BE2C (cell line): ENCODE measurements at regions not wholly inside any gene's neighbourhood (a gene's known extent, or its start where the extent isn't known, plus 50 kb on each side); places are given as distances from the start of the nearest gene placed in this dataset.
"Not testable (repeated sequence)": the region's sequence is repeated elsewhere in the genome, so short reads cannot be mapped to it uniquely, and the experiment has no call there.

Experiments
- DNase-seq: peaks from one replicate; pipeline ENCODE4 v3.0.0-alpha.2; 2020
- H3K27me3 ChIP-seq: fragments of 250-450 bp; sonication (Bioruptor Pico); 2 replicates; pipeline ENCODE4 v1.5.1; 2020; ENCODE audit warnings: mild to moderate bottlenecking
- H3K36me3 ChIP-seq: fragments of 250-450 bp; sonication (Bioruptor Pico); 2 replicates; pipeline ENCODE4 v1.5.1; 2020; ENCODE audit warnings: mild to moderate bottlenecking
- H3K4me1 ChIP-seq: fragments of 250-450 bp; sonication (Bioruptor Pico); 2 replicates; pipeline ENCODE4 v1.5.1; 2020
- H3K4me3 ChIP-seq: 2 replicates; pipeline ENCODE4 v1.5.1; 2011; ENCODE audit warnings: low read depth, low read length
- H3K9me3 ChIP-seq: fragments of 250-450 bp; sonication (Bioruptor Pico); 2 replicates; pipeline ENCODE4 v1.5.1; 2020
- TF ChIP-seq, protein P1 (sequence below): IDR thresholded peaks from 2 replicates; pipeline ENCODE4 v1.5.1; 2012; ENCODE audit warnings: mild to moderate bottlenecking, low read depth, low read length

DNA sequence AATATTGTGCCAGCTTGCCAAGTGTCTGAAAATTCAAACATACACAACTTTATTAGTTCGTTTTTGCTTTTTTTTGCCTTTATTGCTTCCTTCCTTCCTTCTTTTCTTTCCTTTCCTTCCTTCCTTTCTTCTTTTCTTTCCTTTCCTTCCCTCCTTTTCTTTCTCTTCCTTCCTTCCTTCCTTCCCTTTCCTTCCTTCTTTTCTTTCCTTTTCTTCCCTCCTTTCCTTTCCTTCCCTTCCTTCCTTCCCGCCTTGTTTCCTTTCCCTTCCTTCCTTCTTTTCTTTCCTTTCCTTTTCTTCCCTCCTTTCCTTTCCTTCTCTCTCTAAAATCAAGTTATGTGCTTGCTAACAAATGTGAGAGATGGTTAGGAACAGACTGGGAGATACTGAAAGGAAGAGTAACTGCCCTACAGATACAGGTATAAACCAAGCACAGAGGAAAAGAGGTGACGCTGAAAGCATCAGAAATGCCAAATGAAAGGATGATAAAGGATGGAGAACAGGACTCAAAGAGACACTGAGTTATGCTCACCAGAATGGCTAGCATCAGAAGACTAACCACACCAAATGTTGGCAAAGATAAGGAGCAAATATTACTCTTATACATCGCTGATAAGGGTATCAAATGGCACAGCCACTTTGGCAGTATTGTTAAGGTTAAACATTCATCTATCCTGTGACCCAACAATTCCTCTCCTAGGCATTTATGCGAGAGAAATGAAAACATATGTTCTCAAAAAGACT is 151.6 kb downstream of the MREG start:
- no peak for DNase-seq
- H3K9me3 ChIP-seq = no peaks in the 10 kb centered on the region
- H3K4me3 ChIP-seq = no peak overlapping the region
- TF ChIP-seq, protein P1, sequence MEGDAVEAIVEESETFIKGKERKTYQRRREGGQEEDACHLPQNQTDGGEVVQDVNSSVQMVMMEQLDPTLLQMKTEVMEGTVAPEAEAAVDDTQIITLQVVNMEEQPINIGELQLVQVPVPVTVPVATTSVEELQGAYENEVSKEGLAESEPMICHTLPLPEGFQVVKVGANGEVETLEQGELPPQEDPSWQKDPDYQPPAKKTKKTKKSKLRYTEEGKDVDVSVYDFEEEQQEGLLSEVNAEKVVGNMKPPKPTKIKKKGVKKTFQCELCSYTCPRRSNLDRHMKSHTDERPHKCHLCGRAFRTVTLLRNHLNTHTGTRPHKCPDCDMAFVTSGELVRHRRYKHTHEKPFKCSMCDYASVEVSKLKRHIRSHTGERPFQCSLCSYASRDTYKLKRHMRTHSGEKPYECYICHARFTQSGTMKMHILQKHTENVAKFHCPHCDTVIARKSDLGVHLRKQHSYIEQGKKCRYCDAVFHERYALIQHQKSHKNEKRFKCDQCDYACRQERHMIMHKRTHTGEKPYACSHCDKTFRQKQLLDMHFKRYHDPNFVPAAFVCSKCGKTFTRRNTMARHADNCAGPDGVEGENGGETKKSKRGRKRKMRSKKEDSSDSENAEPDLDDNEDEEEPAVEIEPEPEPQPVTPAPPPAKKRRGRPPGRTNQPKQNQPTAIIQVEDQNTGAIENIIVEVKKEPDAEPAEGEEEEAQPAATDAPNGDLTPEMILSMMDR = no peak
- no peaks in the 10 kb centered on the region for H3K27me3 ChIP-seq
- peaks cover 13% of the 10 kb centered on the region; the same call in 1 of the 2 replicates for H3K4me1 ChIP-seq
- no peaks in the 10 kb centered on the region for H3K36me3 ChIP-seq

DNA sequence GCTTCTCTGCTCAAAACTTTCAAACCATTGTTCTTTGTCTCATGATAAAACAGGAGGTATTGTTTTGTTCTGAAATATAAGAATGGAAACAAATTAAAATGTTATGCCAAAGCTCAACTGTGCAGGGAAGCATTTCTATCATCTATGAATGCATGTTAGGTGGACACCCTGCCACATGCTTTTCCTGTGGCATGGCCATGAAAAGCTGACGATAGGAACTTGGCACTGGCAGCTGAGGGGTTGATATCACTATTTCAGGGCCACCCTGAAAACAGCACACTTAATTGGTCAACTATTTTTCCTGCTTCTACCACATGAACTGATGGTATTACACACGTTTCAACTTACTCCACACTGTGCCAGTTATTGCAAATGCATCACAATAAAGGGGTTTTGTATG is 157.3 kb downstream of the MREG start:
- no peak overlapping the region for H3K4me3 ChIP-seq
- TF ChIP-seq, protein P1 = no peak
- H3K4me1 ChIP-seq = peaks cover 5% of the 10 kb centered on the region; the same call in 1 of the 2 replicates
- DNase-seq = no peak
- H3K36me3 ChIP-seq = no peaks in the 10 kb centered on the region
- no peaks in the 10 kb centered on the region for H3K27me3 ChIP-seq
- no peaks in the 10 kb centered on the region for H3K9me3 ChIP-seq

DNA sequence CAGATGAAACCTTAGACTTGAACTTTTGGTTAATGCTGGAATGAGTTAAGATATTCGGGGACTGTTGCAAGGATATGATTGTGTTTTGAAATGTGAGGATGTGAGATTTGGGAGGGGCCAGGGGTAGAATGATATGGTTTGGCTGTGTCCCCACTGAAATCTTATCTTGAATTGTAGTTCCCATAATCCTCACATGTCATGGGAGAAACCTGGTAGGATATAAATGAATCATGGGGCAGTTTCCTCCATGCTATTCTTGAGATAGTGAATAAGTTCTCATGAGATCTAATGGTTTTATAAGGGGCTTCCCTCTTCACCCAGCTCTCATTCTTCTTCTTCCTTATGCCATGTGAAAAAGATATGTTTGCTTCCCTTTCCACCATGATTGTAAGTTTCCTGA is 158.0 kb downstream of the MREG start:
- DNase-seq, H3K4me3 ChIP-seq, H3K9me3 ChIP-seq, H3K36me3 ChIP-seq, H3K4me1 ChIP-seq, H3K27me3 ChIP-seq: not testable (repeated sequence)

DNA sequence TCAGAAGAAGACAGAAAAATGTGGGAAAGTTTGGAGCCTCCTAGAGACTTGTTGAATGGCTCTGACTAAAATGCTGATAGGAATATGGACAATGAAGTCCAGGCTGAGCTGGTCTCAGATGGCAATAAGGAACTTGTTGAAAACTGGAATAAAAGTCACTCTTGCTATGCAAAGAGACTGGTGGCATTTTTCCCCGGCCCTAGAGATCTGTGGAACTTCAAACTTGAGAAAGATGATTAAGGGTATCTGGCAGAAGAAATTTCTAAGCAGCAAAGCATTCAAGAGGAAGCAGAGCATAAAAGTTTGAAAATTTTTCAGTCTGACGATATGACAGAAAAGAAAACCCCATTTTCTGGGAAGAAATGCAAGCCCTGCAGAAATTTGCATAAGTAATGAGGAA is 159.3 kb downstream of the MREG start:
- no peak for DNase-seq
- Histone ChIP-seq H3K36me3 (no peaks in the 10 kb centered on the region), H3K27me3 (no peaks in the 10 kb centered on the region), H3K9me3 (no peaks in the 10 kb centered on the region), H3K4me1 (no peaks in the 10 kb centered on the region), H3K4me3 (no peak overlapping the region)
- TF ChIP-seq, protein P1 = no peak

DNA sequence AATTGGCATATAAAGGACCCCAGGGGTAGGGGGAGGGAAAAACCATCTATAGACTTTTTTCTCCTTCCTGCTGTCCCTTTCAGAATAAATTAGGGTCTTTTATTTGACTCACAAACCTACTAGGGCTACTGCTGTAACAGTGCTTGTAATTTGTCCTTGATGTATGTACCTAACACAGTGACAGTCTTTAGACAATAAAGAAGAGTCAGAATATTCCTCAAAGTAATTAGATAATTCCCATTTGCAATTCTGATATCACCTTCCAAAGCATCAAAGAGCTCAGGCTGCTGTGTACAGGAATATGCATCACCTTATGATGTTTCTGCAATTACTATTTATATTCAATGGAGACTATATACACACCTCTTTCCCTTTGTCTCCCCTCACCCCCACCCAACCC is 161.7 kb downstream of the MREG start:
- no peaks in the 10 kb centered on the region for H3K4me1 ChIP-seq
- no peak for DNase-seq
- no peaks in the 10 kb centered on the region for H3K36me3 ChIP-seq
- no peaks in the 10 kb centered on the region for H3K9me3 ChIP-seq
- H3K27me3 ChIP-seq = no peaks in the 10 kb centered on the region
- TF ChIP-seq, protein P1 = no peak
- no peak overlapping the region for H3K4me3 ChIP-seq

DNA sequence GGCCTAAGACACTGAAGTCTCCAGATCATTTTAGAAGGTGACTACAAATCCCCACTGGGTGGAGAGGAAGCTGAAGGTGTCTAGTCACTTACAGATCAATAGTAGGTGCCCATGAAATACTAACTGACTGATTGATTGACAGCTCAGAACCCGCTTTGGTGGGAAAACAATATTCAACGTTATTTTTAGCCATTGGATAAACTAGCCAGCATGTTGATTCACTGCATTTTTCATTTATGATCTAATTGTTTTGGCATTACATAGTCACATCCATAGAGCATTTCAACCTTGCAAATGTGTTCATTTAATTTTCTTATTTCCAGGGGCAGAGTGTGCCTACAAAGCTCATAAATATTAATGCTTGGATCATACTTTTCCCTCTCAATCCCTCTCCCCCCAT is 162.3 kb downstream of the MREG start:
- Histone ChIP-seq H3K36me3 (no peaks in the 10 kb centered on the region), H3K4me1 (no peaks in the 10 kb centered on the region), H3K9me3 (no peaks in the 10 kb centered on the region), H3K27me3 (no peaks in the 10 kb centered on the region), H3K4me3 (no peak overlapping the region)
- DNase-seq = no peak
- TF ChIP-seq, protein P1 = no peak

DNA sequence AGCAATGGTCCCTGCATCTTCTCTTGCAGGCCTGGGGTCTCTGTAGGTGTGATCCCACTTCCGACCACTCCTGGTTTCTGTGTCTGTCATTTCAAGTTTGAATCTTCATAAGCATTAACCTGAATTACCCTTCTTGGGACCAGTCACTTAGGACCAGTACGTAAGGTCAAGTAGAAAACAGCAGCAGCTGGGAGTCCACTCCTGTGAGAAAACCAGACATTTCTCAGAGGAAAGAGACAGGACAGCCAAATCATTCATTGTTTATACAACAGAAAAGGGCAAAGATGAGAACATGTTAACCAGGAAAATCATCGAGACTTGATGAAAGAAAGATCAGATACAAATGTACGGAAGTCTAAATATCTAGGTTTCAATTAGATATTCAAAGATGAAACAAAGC is 163.0 kb downstream of the MREG start:
- TF ChIP-seq, protein P1 = no peak
- no peak for DNase-seq
- Histone ChIP-seq H3K4me3 (no peak overlapping the region), H3K9me3 (no peaks in the 10 kb centered on the region), H3K4me1 (no peaks in the 10 kb centered on the region), H3K27me3 (no peaks in the 10 kb centered on the region), H3K36me3 (no peaks in the 10 kb centered on the region)
